KBM-7 (cell line): ENCODE measurements at regions not wholly inside any gene's neighbourhood (a gene's known extent, or its start where the extent isn't known, plus 50 kb on each side); places are given as distances from the start of the nearest gene placed in this dataset.
A peak's percentile ranks its signal among the peaks of the same experiment; 100 is the strongest.

Experiments
- DNase-seq: peaks from one replicate; pipeline ENCODE4 v3.0.0-alpha.2; 2015
- in situ Hi-C: fragments of 300-500 bp; cut with MboI; formaldehyde crosslinking; loops from 2 replicates; pipeline ENCODE4 v1.14.3; 2020; ENCODE audit warnings: low sequenced_read_pairs, low pct_unique_long_range_greater_than_20kb, mixed read lengths

- DNase-seq = no peak
- in situ Hi-C loops = no loop called here
These were observed 586.5 kb upstream of the TMEM132C start for GRCh38 chr12:127680516-127680915.

GRCh38 chr12:127681151-127681754 is 585.7 kb upstream of the TMEM132C start:
- in situ Hi-C loops = no loop called here
- DNase-seq = no peak

- in situ Hi-C loops = no loop called here
- no peak for DNase-seq
These were observed 581.5 kb upstream of the TMEM132C start for GRCh38 chr12:127685491-127685890.

- in situ Hi-C loops = no loop called here
- DNase-seq = no peak
These were observed 581.0 kb upstream of the TMEM132C start for GRCh38 chr12:127685931-127686330.

- DNase-seq = no peak
- in situ Hi-C loops = no loop called here
These were observed 579.8 kb upstream of the TMEM132C start for GRCh38 chr12:127687181-127687580.

- in situ Hi-C loops = no loop called here
- DNase-seq = no peak
These were observed 578.0 kb upstream of the TMEM132C start for GRCh38 chr12:127688906-127689428.

GRCh38 chr12:127690161-127690560 is 576.8 kb upstream of the TMEM132C start:
- peak; percentile 18 for DNase-seq

GRCh38 chr12:127696963-127697362 is 570.0 kb upstream of the TMEM132C start:
- no peak for DNase-seq
- in situ Hi-C loops = no loop called here

More at GRCh38 chr12:127690161-127690560, 576.8 kb upstream of the TMEM132C start:
- in situ Hi-C loops = no loop called here

GRCh38 chr12:127703026-127703425 is 563.9 kb upstream of the TMEM132C start:
- in situ Hi-C loops = no loop called here
- DNase-seq = no peak

- no peak for DNase-seq
- in situ Hi-C loops = no loop called here
These were observed 555.9 kb upstream of the TMEM132C start for GRCh38 chr12:127711108-127711507.

GRCh38 chr12:127712561-127712960 is 554.4 kb upstream of the TMEM132C start:
- in situ Hi-C loops = no loop called here
- no peak for DNase-seq

- no peak for DNase-seq
- in situ Hi-C loops = no loop called here
These were observed 550.8 kb upstream of the TMEM132C start for GRCh38 chr12:127716166-127716565.

- in situ Hi-C loops = no loop called here
- DNase-seq = no peak
These were observed 549.7 kb upstream of the TMEM132C start for GRCh38 chr12:127717278-127717677.

- no peak for DNase-seq
- in situ Hi-C loops = no loop called here
These were observed 546.6 kb upstream of the TMEM132C start for GRCh38 chr12:127720334-127720733.

GRCh38 chr12:127722611-127723010 is 544.4 kb upstream of the TMEM132C start:
- in situ Hi-C loops = no loop called here
- no peak for DNase-seq

GRCh38 chr12:127723251-127723650 is 543.7 kb upstream of the TMEM132C start:
- in situ Hi-C loops = no loop called here

GRCh38 chr12:127726671-127727315 is 540.2 kb upstream of the TMEM132C start:
- no peak for DNase-seq
- in situ Hi-C loops = no loop called here

More at GRCh38 chr12:127723251-127723650, 543.7 kb upstream of the TMEM132C start:
- DNase-seq = no peak

GRCh38 chr12:127728285-127728684 is 538.7 kb upstream of the TMEM132C start:
- in situ Hi-C loops = no loop called here
- no peak for DNase-seq

- in situ Hi-C loops = no loop called here
These were observed 538.2 kb upstream of the TMEM132C start for GRCh38 chr12:127728729-127729128.

GRCh38 chr12:127729381-127729780 is 537.6 kb upstream of the TMEM132C start:
- in situ Hi-C loops = no loop called here
- peak; percentile 3 for DNase-seq

More at GRCh38 chr12:127728729-127729128, 538.2 kb upstream of the TMEM132C start:
- DNase-seq = no peak

GRCh38 chr12:127731657-127732056 is 535.3 kb upstream of the TMEM132C start:
- in situ Hi-C loops = no loop called here
- no peak for DNase-seq
